ENCODE measurements at regions not wholly inside any gene's neighbourhood (a gene's known extent, or its start where the extent isn't known, plus 50 kb on each side); places are given as distances from the start of the nearest gene placed in this dataset.
A peak's percentile ranks its signal among the peaks of the same experiment; 100 is the strongest.
"Not testable (repeated sequence)": the region's sequence is repeated elsewhere in the genome, so short reads cannot be mapped to it uniquely, and the experiment has no call there.

- no peak overlapping the region for H3K27ac ChIP-seq
- no peak overlapping the region for H3K4me3 ChIP-seq
- DNase-seq (ENCODE audit: low spot score in 2 of 2), result no peak
- no peaks in the 10 kb centered on the region for H3K27me3 ChIP-seq
- TF ChIP-seq CTCF (IDR thresholded peaks at IDR 0.05), result no peak
- intact Hi-C loops (cut with DNase I), result no loop called here
- no peaks in the 10 kb centered on the region for H3K36me3 ChIP-seq
- H3K4me1 ChIP-seq, result peaks cover 0 to 7% of the 10 kb centered on the region in 2 donors
- H3K9me3 ChIP-seq, result no peaks in the 10 kb centered on the region
Observed at GRCh38 chr14:56002876-56003625, 115.2 kb upstream of the PELI2 start.

- Histone ChIP-seq H3K27me3 (no peaks in the 10 kb centered on the region), H3K4me3 (peak overlapping the region; percentile 20 to 35), H3K36me3 (no peaks in the 10 kb centered on the region), H3K9me3 (no peaks in the 10 kb centered on the region), H3K27ac (peak overlapping the region; percentile 45 to 68), H3K4me1 (peaks cover 0 to 7% of the 10 kb centered on the region in 2 donors)
- no peak for TF ChIP-seq CTCF (IDR thresholded peaks at IDR 0.05)
- DNase-seq (ENCODE audit: low spot score in 2 of 2), result no peak
- intact Hi-C loops (cut with DNase I), result no loop called here
Observed at GRCh38 chr14:56004323-56004722, 113.9 kb upstream of the PELI2 start.

GRCh38 chr14:56004786-56005185, 113.4 kb upstream of the PELI2 start:
- Histone ChIP-seq H3K27me3 (no peaks in the 10 kb centered on the region), H3K9me3 (no peaks in the 10 kb centered on the region), H3K4me1 (peaks cover 0 to 7% of the 10 kb centered on the region in 2 donors), H3K4me3 (peak overlapping the region; percentile 20 to 35), H3K27ac (peak overlapping the region; percentile 45 to 68), H3K36me3 (no peaks in the 10 kb centered on the region)
- TF ChIP-seq CTCF (IDR thresholded peaks at IDR 0.05), result no peak
- intact Hi-C loops (cut with DNase I), result no loop called here
- DNase-seq (ENCODE audit: low spot score in 2 of 2), result peak in 1 of 2 donors; percentile 67

GRCh38 chr14:56005191-56006053, 112.8 kb upstream of the PELI2 start:
- Histone ChIP-seq H3K4me3 (peak overlapping the region; percentile 20 to 35), H3K4me1 (peaks cover 0 to 7% of the 10 kb centered on the region in 2 donors), H3K27ac (peak overlapping the region; percentile 45 to 68), H3K9me3 (no peaks in the 10 kb centered on the region), H3K36me3 (no peaks in the 10 kb centered on the region), H3K27me3 (no peaks in the 10 kb centered on the region)
- TF ChIP-seq CTCF (IDR thresholded peaks at IDR 0.05), result no peak
- no peak for DNase-seq (ENCODE audit: low spot score in 2 of 2)
- intact Hi-C loops (cut with DNase I), result no loop called here

GRCh38 chr14:56007491-56007890, 110.7 kb upstream of the PELI2 start:
- DNase-seq (ENCODE audit: low spot score in 2 of 2); H3K27ac ChIP-seq; H3K36me3 ChIP-seq; H3K27me3 ChIP-seq; H3K9me3 ChIP-seq; intact Hi-C loops (cut with DNase I); H3K4me1 ChIP-seq; H3K4me3 ChIP-seq: not testable (repeated sequence)

GRCh38 chr14:56008150-56008549, 110.1 kb upstream of the PELI2 start:
- Histone ChIP-seq H3K9me3 (no peaks in the 10 kb centered on the region), H3K27ac (no peak overlapping the region), H3K36me3 (no peaks in the 10 kb centered on the region), H3K4me3 (no peak overlapping the region), H3K4me1 (peaks cover 0 to 4% of the 10 kb centered on the region in 2 donors), H3K27me3 (no peaks in the 10 kb centered on the region)
- intact Hi-C loops (cut with DNase I), result no loop called here
- DNase-seq (ENCODE audit: low spot score in 2 of 2), result no peak
- no peak for TF ChIP-seq CTCF (IDR thresholded peaks at IDR 0.05)

- H3K36me3 ChIP-seq; intact Hi-C loops (cut with DNase I); H3K9me3 ChIP-seq; H3K27me3 ChIP-seq; DNase-seq (ENCODE audit: low spot score in 2 of 2); H3K27ac ChIP-seq; H3K4me1 ChIP-seq; H3K4me3 ChIP-seq: not testable (repeated sequence)
Observed at GRCh38 chr14:56008661-56009060, 109.5 kb upstream of the PELI2 start.

Measured in ascending aorta (tissue), 2 donors.